ENCODE measurements at regions not wholly inside any gene's neighbourhood (a gene's known extent, or its start where the extent isn't known, plus 50 kb on each side); places are given as distances from the start of the nearest gene placed in this dataset.

GRCh38 chr20:22680031-22680740 is 95.8 kb upstream of the FOXA2 start:
- peaks cover 0 to 7% of the 10 kb centered on the region in 2 experiments; a peak in 1 of 5 replicates for H3K4me1 ChIP-seq (replicated peaks in 1 of 2; ENCODE audit: control insufficient read depth in 2 of 2, insufficient read depth in 2 of 2, low read length in 2 of 2)
- H3K79me2 ChIP-seq (ENCODE audit: control insufficient read depth, insufficient read depth, low read length), result no peaks in the 10 kb centered on the region
- H3K4me3 ChIP-seq, result no peak overlapping the region
- ChIA-PET CTCF (ENCODE audit: low intra/inter-chr PET ratio) (no interaction called here), POLR2A (no interaction called here)
- no peak overlapping the region for H3K27ac ChIP-seq (ENCODE audit: extremely low read depth, low read depth, low read length)
- FAIRE-seq (no peak), ATAC-seq (no peak), DNase-seq (ENCODE audit: extremely low read depth in 1 of 4, low spot score in 3 of 4) (no peak)
- TF ChIP-seq ELF2 (CRISPR knock-in tag; IDR thresholded peaks at IDR 0.05) (no peak), CAMTA2 (CRISPR knock-in tag; conservative IDR thresholded peaks at IDR 0.05) (no peak), MYNN (IDR thresholded peaks at IDR 0.05) (no peak), MYNN (CRISPR knock-in tag; IDR thresholded peaks at IDR 0.05) (no peak), CHD2 (IDR thresholded peaks at IDR 0.05; ENCODE audit: low read depth, low read length) (no peak), MCM5 (IDR thresholded peaks at IDR 0.05; ENCODE audit: low read depth) (no peak), SLC30A9 (CRISPR knock-in tag; IDR thresholded peaks at IDR 0.05) (no peak), ZNF280B (CRISPR knock-in tag; IDR thresholded peaks at IDR 0.05) (no peak)
- H3K9me1 ChIP-seq (ENCODE audit: control insufficient read depth, insufficient read depth, low read length), result no peaks in the 10 kb centered on the region
- 0% methylated on average over 8 of the region's 9 CpGs for WGBS (ENCODE audit: insufficient coverage, low coverage, missing lambda C conversion rate)
- H3K27me3 ChIP-seq (ENCODE audit: control insufficient read depth in 2 of 2, insufficient read depth in 2 of 2, low read length in 2 of 2), result peaks cover 0 to 26% of the 10 kb centered on the region in 2 experiments; a peak in 3 of 5 replicates
- intact Hi-C loops (cut with micrococcal nuclease), result loop anchor here (10.0 kb wide), 1 partner anchor 185 kb away; no protein-coding TSS in a partner anchor
- in situ Hi-C loops (cut with MboI), result no loop called here
- H3K9ac ChIP-seq (ENCODE audit: insufficient read depth in 1 of 2, low read depth in 2 of 2, low read length in 2 of 2), result no peak overlapping the region
- H3K4me2 ChIP-seq (ENCODE audit: insufficient read depth, low read length), result no peak overlapping the region
- no peaks in the 10 kb centered on the region for H4K20me1 ChIP-seq (replicated peaks; ENCODE audit: control insufficient read depth, insufficient read depth, low read length)
- H2AFZ ChIP-seq (ENCODE audit: low read depth, low read length), result no peak overlapping the region
- no peaks in the 10 kb centered on the region for H3K36me3 ChIP-seq (ENCODE audit: control insufficient read depth, insufficient read depth, low read length)
- BruUV-seq (replicated peaks), result no TSS peak
- 0 out of 2 replicates have a peak, but pooled peaks cover 2% of the 10 kb centered on the region for H3K9me3 ChIP-seq (replicated peaks; ENCODE audit: control insufficient read depth, insufficient read depth, low read depth, low read length)

Data from K562 (cell line).